Lung (tissue), 11 donors: ENCODE measurements at regions not wholly inside any gene's neighbourhood (a gene's known extent, or its start where the extent isn't known, plus 50 kb on each side); places are given as distances from the start of the nearest gene placed in this dataset.

Experiments used
- ATAC-seq: fragments of 200-7000 bp; cut with Tn5 transposase; one replicate; pipeline ENCODE4 v1.9.1; 2020; ENCODE audit warnings: moderate number of reproducible peaks; ENCODE audit not compliant: insufficient read depth, low FRiP score
- DNase-seq, 3 donors: peaks; one replicate each; pipeline ENCODE4 v3.0.0-alpha.2; 2013 to 2017
- H3K27ac ChIP-seq, 2 donors: one replicate each; pipeline ENCODE4 v1.5.1; 2013; ENCODE audit warnings: mild to moderate bottlenecking in 2 of 2, moderate library complexity in 2 of 2, control low read depth in 1 of 2, inconsistent platforms in 1 of 2, low read depth in 1 of 2, low read length in 1 of 2
- H3K27me3 ChIP-seq, 3 donors: one replicate each; pipeline ENCODE4 v1.5.1; 2013; ENCODE audit warnings: low read length in 2 of 3; ENCODE audit not compliant: control insufficient read depth in 3 of 3, insufficient read depth in 3 of 3
- H3K36me3 ChIP-seq, 4 donors: one replicate each; pipeline ENCODE4 v1.5.1; 2013; ENCODE audit warnings: low read length in 4 of 4, mild to moderate bottlenecking in 1 of 4, moderate library complexity in 1 of 4; ENCODE audit not compliant: control insufficient read depth in 4 of 4, insufficient read depth in 4 of 4
- H3K4me1 ChIP-seq, 5 donors: one replicate each; pipeline ENCODE4 v1.5.1; 2013; ENCODE audit warnings: low read length in 5 of 5, mild to moderate bottlenecking in 2 of 5, moderate library complexity in 1 of 5; ENCODE audit not compliant: control insufficient read depth in 5 of 5, insufficient read depth in 5 of 5
- H3K4me3 ChIP-seq: one replicate; pipeline ENCODE4 v1.5.1; 2013; ENCODE audit warnings: mild to moderate bottlenecking, control low read depth, moderate library complexity
- H3K9ac ChIP-seq, 2 donors: one replicate each; pipeline ENCODE4 v1.5.1; 2013; ENCODE audit warnings: low read length in 2 of 2, control low read depth in 1 of 2; ENCODE audit not compliant: insufficient read depth in 1 of 2
- H3K9me3 ChIP-seq, 4 donors: one replicate each; pipeline ENCODE4 v1.5.1; 2013; ENCODE audit warnings: low read length in 3 of 4, mild to moderate bottlenecking in 1 of 4, moderate library complexity in 1 of 4; ENCODE audit not compliant: control insufficient read depth in 4 of 4, insufficient read depth in 3 of 4
- CTCF ChIP-seq: IDR thresholded peaks from 2 replicates; pipeline ENCODE4 v1.5.1; 2012; ENCODE audit warnings: mild to moderate bottlenecking; ENCODE audit errors: control extremely low read depth, extremely low read depth
- WGBS, 2 donors: extraction: QIAGEN DNeasy Blood & Tissue Kit; methylation state at CpG; one replicate each; pipeline ENCODE4 v1.1.7; 2013; 5-methylcytosine and 5-hydroxymethylcytosine counted together
- donor health status: control.
- donor health status: control.
- donor health status: Bipolar disorder and iron deficiency.
- donor health status: healthy.
- donor health status: DM: yes; HTN: yes; CAD: no.

GRCh38 chr3:130835483-130835882, 58.4 kb upstream of the ATP2C1 start:
- Histone ChIP-seq H3K9me3 (no peaks in the 10 kb centered on the region), H3K27me3 (no peaks in the 10 kb centered on the region), H3K36me3 (no peaks in the 10 kb centered on the region), H3K4me3 (no peak overlapping the region), H3K4me1 (peaks cover 0 to 11% (median 4%) of the 10 kb centered on the region in 5 donors), H3K9ac (no peak overlapping the region), H3K27ac (no peak overlapping the region)
- ATAC-seq (no peak), DNase-seq (no peak)
- WGBS, 2 donors: 80 to 88% methylated on average over 4 of the region's 4 CpGs
- TF ChIP-seq CTCF: no peak

GRCh38 chr3:130838898-130839600, 54.8 kb upstream of the ATP2C1 start:
- ATAC-seq: no peak
- Histone ChIP-seq H3K27ac (peak overlapping the region in 1 of 2 donors; percentile 31), H3K9me3 (no peaks in the 10 kb centered on the region), H3K4me3 (no peak overlapping the region), H3K4me1 (peaks cover 0 to 11% (median 8%) of the 10 kb centered on the region in 5 donors), H3K36me3 (no peaks in the 10 kb centered on the region), H3K27me3 (no peaks in the 10 kb centered on the region), H3K9ac (no peak overlapping the region)
- 53 to 65% methylated on average over 2 of the region's 2 CpGs for WGBS, 2 donors
- peak in 2 of 3 donors; percentile 69 to 76 for DNase-seq
- TF ChIP-seq CTCF: no peak

- no peak overlapping the region for H3K9ac ChIP-seq
- no peak overlapping the region for H3K27ac ChIP-seq
- no peaks in the 10 kb centered on the region for H3K27me3 ChIP-seq
- H3K4me3 ChIP-seq: no peak overlapping the region
- no peak for TF ChIP-seq CTCF
- DNase-seq: peak in 1 of 3 donors; percentile 28
- no peak for ATAC-seq
- WGBS, 2 donors: 27 to 35% methylated on average over 4 of the region's 4 CpGs
- H3K9me3 ChIP-seq: no peaks in the 10 kb centered on the region
- peaks cover 0 to 11% (median 8%) of the 10 kb centered on the region in 5 donors for H3K4me1 ChIP-seq
- no peaks in the 10 kb centered on the region for H3K36me3 ChIP-seq
These were observed 54.1 kb upstream of the ATP2C1 start for GRCh38 chr3:130839813-130840212.
